DOHH2 (cell line): ENCODE measurements at regions not wholly inside any gene's neighbourhood (a gene's known extent, or its start where the extent isn't known, plus 50 kb on each side); places are given as distances from the start of the nearest gene placed in this dataset.

Experiments used
- H3F3A ChIP-seq: fragments of 200-600 bp; sonication (generic), shearing (Covaris generic); 2 replicates; pipeline ENCODE4 v1.6.0; 2016; ENCODE audit warnings: antibody characterized with exemption, mild to moderate bottlenecking; ENCODE audit not compliant: control insufficient read depth, insufficient read depth
- H3K27ac ChIP-seq: fragments of 200-600 bp; sonication (generic); 2 replicates; pipeline ENCODE4 v1.5.1; 2014; ENCODE audit warnings: low read depth, mild to moderate bottlenecking, low read length, moderate library complexity
- H3K27me3 ChIP-seq: fragments of 200-600 bp; sonication (generic); 2 replicates; pipeline ENCODE4 v1.6.1; 2014; ENCODE audit warnings: mild to moderate bottlenecking, low read length, mixed read lengths; ENCODE audit not compliant: control insufficient read depth
- H3K36me3 ChIP-seq: fragments of 200-600 bp; sonication (generic); 2 replicates; pipeline ENCODE4 v1.6.1; 2014; ENCODE audit warnings: mild to moderate bottlenecking, low read length, moderate library complexity, mixed read lengths; ENCODE audit not compliant: control insufficient read depth
- H3K4me1 ChIP-seq: fragments of 200-600 bp; sonication (generic); 2 replicates; pipeline ENCODE4 v1.6.1; 2014; ENCODE audit warnings: mild to moderate bottlenecking, low read length, mixed read lengths; ENCODE audit not compliant: control insufficient read depth
- H3K4me2 ChIP-seq: fragments of 200-600 bp; sonication (generic); 2 replicates; pipeline ENCODE4 v1.6.0; 2014; ENCODE audit warnings: mild to moderate bottlenecking, low read length, moderate library complexity
- H3K4me3 ChIP-seq: fragments of 200-600 bp; sonication (generic); 2 replicates; pipeline ENCODE4 v1.5.1; 2014; ENCODE audit warnings: mild to moderate bottlenecking, low read length, mixed read lengths
- H3K79me2 ChIP-seq: fragments of 200-600 bp; sonication (generic); 2 replicates; pipeline ENCODE4 v1.6.1; 2014; ENCODE audit warnings: mild to moderate bottlenecking, low read length, mixed read lengths; ENCODE audit not compliant: control insufficient read depth
- H3K9me2 ChIP-seq: fragments of 200-600 bp; sonication (generic); replicated peaks from 2 replicates; pipeline ENCODE4 v1.6.1; 2014; ENCODE audit warnings: mild to moderate bottlenecking, low read length, mixed read lengths; ENCODE audit not compliant: control insufficient read depth
- H3K9me3 ChIP-seq: fragments of 200-600 bp; sonication (generic); 2 replicates; pipeline ENCODE4 v1.6.1; 2014; ENCODE audit warnings: antibody characterized with exemption, low read length, mixed read lengths; ENCODE audit not compliant: control insufficient read depth, insufficient read depth
- H4K20me1 ChIP-seq: fragments of 200-600 bp; sonication (generic); 2 replicates; pipeline ENCODE4 v1.6.0; 2014; ENCODE audit warnings: low read depth, mild to moderate bottlenecking, antibody characterized with exemption, low read length, moderate library complexity; ENCODE audit not compliant: control insufficient read depth, insufficient read depth
- EZH2phosphoT487 ChIP-seq: fragments of 200-600 bp; sonication (generic); IDR thresholded peaks from 2 replicates; pipeline ENCODE4 v1.6.1; 2017; ENCODE audit warnings: borderline replicate concordance, mild to moderate bottlenecking, antibody characterized with exemption, low read length, moderate library complexity, mixed read lengths
- TF ChIP-seq, protein P1 (sequence below): fragments of 200-600 bp; sonication (generic); IDR thresholded peaks from one replicate; pipeline ENCODE4 v1.5.1; 2014; ENCODE audit warnings: antibody characterized with exemption, mild to moderate bottlenecking, low read depth, low read length; ENCODE audit not compliant: poor library complexity, severe bottlenecking

DNA sequence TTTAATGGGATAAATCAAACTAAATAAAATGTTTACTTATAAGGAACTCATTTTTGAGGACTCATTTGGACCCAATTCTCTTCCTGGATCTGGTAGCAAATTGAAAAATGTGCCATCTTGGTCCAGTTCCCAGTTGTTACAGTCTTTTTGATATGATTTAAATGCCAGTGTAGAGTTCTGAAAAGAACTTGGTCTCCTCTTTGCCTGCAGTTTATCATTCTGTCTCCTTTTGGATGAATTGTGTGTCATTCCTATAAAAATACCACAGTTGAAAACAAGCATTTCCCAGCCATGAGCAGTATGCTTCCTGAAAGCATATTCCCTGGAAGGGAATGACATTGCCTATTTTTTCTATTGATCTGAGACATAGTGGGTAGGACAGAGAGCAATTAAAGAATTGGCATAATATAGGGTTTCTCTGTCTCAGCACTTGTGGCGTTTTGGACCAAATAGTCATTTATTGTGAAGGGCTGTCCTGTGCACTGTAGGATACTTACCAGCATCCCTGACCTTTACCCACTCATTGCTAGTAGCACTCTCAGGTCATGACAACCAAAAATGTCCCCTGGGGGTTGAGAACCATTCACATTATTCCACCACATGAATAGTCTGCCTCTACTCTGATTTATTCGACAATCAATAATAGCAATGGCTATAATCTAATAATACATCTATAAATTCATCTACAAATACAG lies 181.8 kb downstream of the NXNL2 start:
- TF ChIP-seq, protein P1, sequence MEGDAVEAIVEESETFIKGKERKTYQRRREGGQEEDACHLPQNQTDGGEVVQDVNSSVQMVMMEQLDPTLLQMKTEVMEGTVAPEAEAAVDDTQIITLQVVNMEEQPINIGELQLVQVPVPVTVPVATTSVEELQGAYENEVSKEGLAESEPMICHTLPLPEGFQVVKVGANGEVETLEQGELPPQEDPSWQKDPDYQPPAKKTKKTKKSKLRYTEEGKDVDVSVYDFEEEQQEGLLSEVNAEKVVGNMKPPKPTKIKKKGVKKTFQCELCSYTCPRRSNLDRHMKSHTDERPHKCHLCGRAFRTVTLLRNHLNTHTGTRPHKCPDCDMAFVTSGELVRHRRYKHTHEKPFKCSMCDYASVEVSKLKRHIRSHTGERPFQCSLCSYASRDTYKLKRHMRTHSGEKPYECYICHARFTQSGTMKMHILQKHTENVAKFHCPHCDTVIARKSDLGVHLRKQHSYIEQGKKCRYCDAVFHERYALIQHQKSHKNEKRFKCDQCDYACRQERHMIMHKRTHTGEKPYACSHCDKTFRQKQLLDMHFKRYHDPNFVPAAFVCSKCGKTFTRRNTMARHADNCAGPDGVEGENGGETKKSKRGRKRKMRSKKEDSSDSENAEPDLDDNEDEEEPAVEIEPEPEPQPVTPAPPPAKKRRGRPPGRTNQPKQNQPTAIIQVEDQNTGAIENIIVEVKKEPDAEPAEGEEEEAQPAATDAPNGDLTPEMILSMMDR = no peak
- no peak for TF ChIP-seq EZH2phosphoT487
- no peak overlapping the region for H3K4me2 ChIP-seq
- H3K27me3 ChIP-seq = peaks cover 4% of the 10 kb centered on the region; the same call in 1 of the 2 replicates
- H3F3A ChIP-seq = no peaks in the 10 kb centered on the region
- H3K9me3 ChIP-seq = no peaks in the 10 kb centered on the region
- no peaks in the 10 kb centered on the region for H4K20me1 ChIP-seq
- H3K79me2 ChIP-seq = no peaks in the 10 kb centered on the region
- H3K4me3 ChIP-seq = no peak overlapping the region
- H3K9me2 ChIP-seq = no peaks in the 10 kb centered on the region
- no peaks in the 10 kb centered on the region for H3K36me3 ChIP-seq
- H3K4me1 ChIP-seq = no peaks in the 10 kb centered on the region
- H3K27ac ChIP-seq = no peak overlapping the region

DNA sequence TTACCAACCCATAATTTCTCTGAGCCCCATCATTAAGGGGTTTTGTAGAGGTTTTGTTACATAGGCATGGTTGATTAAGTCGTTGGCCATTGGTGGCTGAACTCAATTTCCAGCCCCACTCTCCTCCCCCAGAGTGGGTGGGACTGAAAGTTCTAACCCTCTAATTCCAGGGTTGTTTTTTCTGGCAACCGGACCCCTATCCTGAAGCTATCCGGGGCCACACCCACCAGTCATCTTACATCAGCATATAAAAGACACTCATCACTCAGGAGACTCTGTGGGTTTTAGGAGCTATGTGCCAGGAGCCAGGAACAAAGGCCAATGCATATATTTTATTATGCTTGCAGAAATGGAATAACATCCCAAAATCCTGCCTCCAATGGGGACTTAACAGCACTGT lies 186.0 kb downstream of the NXNL2 start:
- Histone ChIP-seq H3K9me3 (no peaks in the 10 kb centered on the region), H3K4me3 (no peak overlapping the region), H3K4me1 (no peaks in the 10 kb centered on the region), H3K36me3 (no peaks in the 10 kb centered on the region), H3K9me2 (no peaks in the 10 kb centered on the region), H3K27me3 (peaks cover 4% of the 10 kb centered on the region; the same call in 1 of the 2 replicates), H3K27ac (no peak overlapping the region), H3K4me2 (no peak overlapping the region), H3K79me2 (no peaks in the 10 kb centered on the region), H3F3A (no peaks in the 10 kb centered on the region), H4K20me1 (no peaks in the 10 kb centered on the region)
- TF ChIP-seq EZH2phosphoT487 = no peak
- TF ChIP-seq, protein P1 = no peak

DNA sequence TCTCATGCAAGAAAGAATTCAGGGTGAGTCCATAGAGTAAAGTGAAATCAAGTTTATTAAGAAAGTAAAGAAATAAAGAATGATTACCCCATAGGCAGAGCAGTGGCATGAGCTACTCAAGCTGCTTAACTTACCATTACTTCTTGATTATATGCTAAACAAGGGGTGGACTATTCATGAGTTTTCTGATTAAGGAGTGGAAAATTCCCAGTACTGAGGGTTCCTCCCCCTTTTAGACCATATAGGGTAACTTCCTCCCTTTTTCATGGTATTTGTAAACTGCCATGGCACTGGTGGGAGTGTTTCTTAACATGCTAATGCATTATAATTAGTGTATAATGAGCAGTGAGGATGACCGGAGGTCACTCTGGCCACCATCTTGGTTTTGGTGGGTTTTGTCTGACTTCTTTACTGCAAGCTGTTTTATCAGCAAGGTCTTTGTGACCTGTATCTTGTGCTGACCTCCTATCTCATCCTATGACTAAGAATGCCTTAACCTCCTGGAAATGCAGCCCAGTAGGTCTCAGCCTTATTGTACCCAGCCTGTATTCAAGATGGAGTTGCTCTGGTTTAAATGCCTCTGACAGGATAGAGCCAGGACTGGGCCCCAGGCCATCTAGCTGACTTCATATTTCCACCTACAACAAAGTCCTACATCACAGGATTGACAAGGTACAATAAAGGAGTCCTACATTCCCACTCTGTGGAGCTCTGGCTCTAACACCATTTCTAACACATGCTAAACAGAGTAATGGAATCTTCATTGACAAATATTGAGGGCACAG lies 186.7 kb downstream of the NXNL2 start:
- H3K27ac ChIP-seq = no peak overlapping the region
- H3F3A ChIP-seq = no peaks in the 10 kb centered on the region
- no peaks in the 10 kb centered on the region for H3K4me1 ChIP-seq
- H3K27me3 ChIP-seq = peaks cover 5% of the 10 kb centered on the region
- H3K4me2 ChIP-seq = no peak overlapping the region
- no peak for TF ChIP-seq EZH2phosphoT487
- TF ChIP-seq, protein P1 = no peak
- H3K36me3 ChIP-seq = no peaks in the 10 kb centered on the region
- no peaks in the 10 kb centered on the region for H4K20me1 ChIP-seq
- no peaks in the 10 kb centered on the region for H3K9me2 ChIP-seq
- H3K4me3 ChIP-seq = no peak overlapping the region
- H3K9me3 ChIP-seq = no peaks in the 10 kb centered on the region
- no peaks in the 10 kb centered on the region for H3K79me2 ChIP-seq
